ENCODE measurements at regions not wholly inside any gene's neighbourhood (a gene's known extent, or its start where the extent isn't known, plus 50 kb on each side); places are given as distances from the start of the nearest gene placed in this dataset.

- Histone ChIP-seq H3K4me3 (ENCODE audit: insufficient read depth, low read depth, low read length) (no peak overlapping the region), H3K9me1 (ENCODE audit: insufficient read depth, low read length) (peaks cover 3% of the 10 kb centered on the region; the same call in 1 of the 2 replicates), H2AK9ac (replicated peaks; ENCODE audit: low read depth, low read length, poor library complexity) (no peak overlapping the region), H4K5ac (ENCODE audit: low read depth, low read length) (no peak overlapping the region; the same call in 1 of the 2 replicates), H3K23ac (ENCODE audit: low read depth, low read length) (no peak overlapping the region), H3K4me2 (ENCODE audit: low read depth, low read length) (peak overlapping the region; percentile 13; the same call in 1 of the 2 replicates), H2AK5ac (ENCODE audit: low read depth, low read length) (no peak overlapping the region), H2BK20ac (ENCODE audit: low read depth, low read length) (no peak overlapping the region), H4K20me1 (ENCODE audit: insufficient read depth, low read length) (no peaks in the 10 kb centered on the region), H3K56ac (ENCODE audit: extremely low read depth, insufficient read depth, low read length) (no peak overlapping the region), H4K8ac (ENCODE audit: low read depth in 2 of 2, low read length in 2 of 2) (no peak overlapping the region), H3K27me3 (ENCODE audit: control insufficient read depth, insufficient read depth, low read length) (no peaks in the 10 kb centered on the region), H3K36me3 (ENCODE audit: control insufficient read depth, insufficient read depth, low read length) (no peaks in the 10 kb centered on the region), H3K4ac (ENCODE audit: low read depth, low read length) (no peak overlapping the region), H3K27ac (ENCODE audit: insufficient read depth, low read length) (no peak overlapping the region), H3K79me1 (ENCODE audit: low read depth in 1 of 2, low read length in 2 of 2) (no peaks in the 10 kb centered on the region), H3K9me3 (ENCODE audit: control insufficient read depth, insufficient read depth, low read length) (no peaks in the 10 kb centered on the region), H4K91ac (ENCODE audit: insufficient read depth, low read depth, low read length) (no peak overlapping the region), H3K9ac (ENCODE audit: low read depth, low read length) (no peak overlapping the region), H3K18ac (ENCODE audit: low read depth, low read length) (peak overlapping the region; percentile 3; the same call in 1 of the 2 replicates), H3K14ac (replicated peaks; ENCODE audit: low read depth, low read length) (no peak overlapping the region), H2BK5ac (ENCODE audit: low read depth, low read length, poor library complexity, severe bottlenecking) (no peak overlapping the region), H2AFZ (replicated peaks; ENCODE audit: low read length, poor library complexity) (no peak overlapping the region), H3K4me1 (ENCODE audit: control insufficient read depth, insufficient read depth, low read length) (peaks cover 4% of the 10 kb centered on the region), H2BK120ac (ENCODE audit: low read depth, low read length) (no peak overlapping the region), H2BK15ac (ENCODE audit: low read depth, low read length) (no peak overlapping the region)
- intact Hi-C loops (cut with micrococcal nuclease), result loop anchor here (10.0 kb wide), 1 partner anchor 147 kb away; no protein-coding TSS in a partner anchor
- DNase-seq (no peak), ATAC-seq (ENCODE audit: low read depth) (no peak)
- POLR2A ChIA-PET (ENCODE audit: unreplicated experiment), result no interaction called here
- dilution Hi-C loops (cut with HindIII; ENCODE audit: low sequenced_read_pairs, unreplicated experiment), result no loop called here
- BruUV-seq (replicated peaks), result no TSS peak
- TF ChIP-seq POLR2A (IDR thresholded peaks at IDR 0.05; ENCODE audit: low read depth, low read length) (no peak), MAFK (IDR thresholded peaks at IDR 0.05; ENCODE audit: low read depth, low read length) (no peak), MXI1 (IDR thresholded peaks at IDR 0.05; ENCODE audit: borderline replicate concordance, low read depth, low read length) (no peak), RCOR1 (IDR thresholded peaks at IDR 0.05; ENCODE audit: insufficient replicate concordance, low read length) (no peak), NFE2L2 (IDR thresholded peaks at IDR 0.05; ENCODE audit: low read depth, low read length) (no peak), SMC3 (IDR thresholded peaks at IDR 0.05; ENCODE audit: low read depth, low read length) (no peak)
- TF ChIP-seq, protein P1, sequence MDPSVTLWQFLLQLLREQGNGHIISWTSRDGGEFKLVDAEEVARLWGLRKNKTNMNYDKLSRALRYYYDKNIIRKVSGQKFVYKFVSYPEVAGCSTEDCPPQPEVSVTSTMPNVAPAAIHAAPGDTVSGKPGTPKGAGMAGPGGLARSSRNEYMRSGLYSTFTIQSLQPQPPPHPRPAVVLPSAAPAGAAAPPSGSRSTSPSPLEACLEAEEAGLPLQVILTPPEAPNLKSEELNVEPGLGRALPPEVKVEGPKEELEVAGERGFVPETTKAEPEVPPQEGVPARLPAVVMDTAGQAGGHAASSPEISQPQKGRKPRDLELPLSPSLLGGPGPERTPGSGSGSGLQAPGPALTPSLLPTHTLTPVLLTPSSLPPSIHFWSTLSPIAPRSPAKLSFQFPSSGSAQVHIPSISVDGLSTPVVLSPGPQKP (IDR thresholded peaks at IDR 0.05; ENCODE audit: borderline replicate concordance, low read depth, low read length), result no peak
- in situ Hi-C loops (cut with MboI; ENCODE audit: low sequenced_read_pairs), result no loop called here
- CTCF ChIA-PET, result interaction anchor here (0.7 kb wide), 1 partner anchor 1129 kb away, joined by 3 read pairs; no protein-coding TSS in a partner anchor
- WGBS, 2 experiments (ENCODE audit: extremely low coverage in 2 of 2, insufficient read length in 1 of 2), result 100% methylated on average over 1 of the region's 5 CpGs; no CpG with 5 or more reads in 1 of the 2 experiments
These were observed 73.9 kb upstream of the NCKAP5 start for GRCh38 chr2:133641942-133642725.
